CD4-positive, alpha-beta T cell treated with Interferon gamma for 1 hour (primary cell): ENCODE measurements at regions not wholly inside any gene's neighbourhood (a gene's known extent, or its start where the extent isn't known, plus 50 kb on each side); places are given as distances from the start of the nearest gene placed in this dataset.
A peak's percentile ranks its signal among the peaks of the same experiment; 100 is the strongest.

Experiments
- DNase-seq: peaks from one replicate; pipeline ENCODE4 v3.0.0-alpha.2; 2020

GRCh38 chr4:15130441-15130840 lies 128.2 kb downstream of the CPEB2 start:
- no peak for DNase-seq

- DNase-seq: no peak
Observed at GRCh38 chr4:15131551-15131950, 129.3 kb downstream of the CPEB2 start.

GRCh38 chr4:15132739-15133138 lies 130.5 kb downstream of the CPEB2 start:
- no peak for DNase-seq

- DNase-seq: no peak
Observed at GRCh38 chr4:15139599-15139998, 137.3 kb downstream of the CPEB2 start.

GRCh38 chr4:15142201-15142600 lies 139.9 kb downstream of the CPEB2 start:
- no peak for DNase-seq

GRCh38 chr4:15143551-15143950 lies 141.3 kb downstream of the CPEB2 start:
- no peak for DNase-seq

GRCh38 chr4:15144249-15144966 lies 142.1 kb downstream of the CPEB2 start:
- DNase-seq: no peak

GRCh38 chr4:15144967-15145295 lies 142.7 kb downstream of the CPEB2 start:
- no peak for DNase-seq

GRCh38 chr4:15145709-15146108 lies 143.4 kb downstream of the CPEB2 start:
- no peak for DNase-seq

- no peak for DNase-seq
Observed at GRCh38 chr4:15147714-15148113, 145.4 kb downstream of the CPEB2 start.

GRCh38 chr4:15148199-15148598 lies 145.9 kb downstream of the CPEB2 start:
- DNase-seq: no peak

GRCh38 chr4:15148691-15149090 lies 146.4 kb downstream of the CPEB2 start:
- no peak for DNase-seq

- no peak for DNase-seq
Observed at GRCh38 chr4:15149234-15149838, 147.1 kb downstream of the CPEB2 start.

GRCh38 chr4:15149839-15150592 lies 147.7 kb downstream of the CPEB2 start:
- DNase-seq: peak; percentile 17

- DNase-seq: no peak
Observed at GRCh38 chr4:15150631-15151030, 148.3 kb downstream of the CPEB2 start.

- no peak for DNase-seq
Observed at GRCh38 chr4:15151033-15151432, 148.8 kb downstream of the CPEB2 start.

GRCh38 chr4:15153662-15154061 lies 151.4 kb downstream of the CPEB2 start:
- no peak for DNase-seq

GRCh38 chr4:15158406-15159091 lies 156.3 kb downstream of the CPEB2 start:
- DNase-seq: no peak

GRCh38 chr4:15159477-15160019 lies 157.3 kb downstream of the CPEB2 start:
- no peak for DNase-seq

- no peak for DNase-seq
Observed at GRCh38 chr4:15161439-15161838, 159.2 kb downstream of the CPEB2 start.

- DNase-seq: no peak
Observed at GRCh38 chr4:15162046-15162445, 159.8 kb downstream of the CPEB2 start.

GRCh38 chr4:15162465-15163283 lies 160.4 kb downstream of the CPEB2 start:
- DNase-seq: no peak

GRCh38 chr4:15163284-15163645 lies 161.0 kb downstream of the CPEB2 start:
- no peak for DNase-seq
